ENCODE measurements at regions not wholly inside any gene's neighbourhood (a gene's known extent, or its start where the extent isn't known, plus 50 kb on each side); places are given as distances from the start of the nearest gene placed in this dataset.

- no peak for DNase-seq (ENCODE audit: extremely low spot score, insufficient read length, low read depth)
- no peak for FAIRE-seq
Observed at GRCh38 chr2:239540174-239540573, 139.4 kb upstream of the HDAC4 start.

GRCh38 chr2:239539776-239540100, 138.9 kb upstream of the HDAC4 start:
- no peak for FAIRE-seq

GRCh38 chr2:239539083-239539775, 138.4 kb upstream of the HDAC4 start:
- DNase-seq (ENCODE audit: extremely low spot score, insufficient read length, low read depth) = no peak
- no peak for FAIRE-seq

More at GRCh38 chr2:239539776-239540100, 138.9 kb upstream of the HDAC4 start:
- no peak for DNase-seq (ENCODE audit: extremely low spot score, insufficient read length, low read depth)

GRCh38 chr2:239538357-239539052, 137.7 kb upstream of the HDAC4 start:
- no peak for FAIRE-seq
- no peak for DNase-seq (ENCODE audit: extremely low spot score, insufficient read length, low read depth)

GRCh38 chr2:239537633-239538356, 137.0 kb upstream of the HDAC4 start:
- FAIRE-seq (no peak), DNase-seq (ENCODE audit: extremely low spot score, insufficient read length, low read depth) (no peak)

- FAIRE-seq (no peak), DNase-seq (ENCODE audit: extremely low spot score, insufficient read length, low read depth) (no peak)
Observed at GRCh38 chr2:239536186-239536585, 135.4 kb upstream of the HDAC4 start.

- FAIRE-seq = no peak
- no peak for DNase-seq (ENCODE audit: extremely low spot score, insufficient read length, low read depth)
Observed at GRCh38 chr2:239535413-239536144, 134.8 kb upstream of the HDAC4 start.

- DNase-seq (ENCODE audit: extremely low spot score, insufficient read length, low read depth) = no peak
- no peak for FAIRE-seq
Observed at GRCh38 chr2:239534581-239535412, 134.0 kb upstream of the HDAC4 start.

- DNase-seq (ENCODE audit: extremely low spot score, insufficient read length, low read depth) = no peak
- no peak for FAIRE-seq
Observed at GRCh38 chr2:239533569-239534316, 132.9 kb upstream of the HDAC4 start.

GRCh38 chr2:239532859-239533258, 132.0 kb upstream of the HDAC4 start:
- DNase-seq (ENCODE audit: extremely low spot score, insufficient read length, low read depth) = no peak
- FAIRE-seq = no peak

- no peak for DNase-seq (ENCODE audit: extremely low spot score, insufficient read length, low read depth)
- FAIRE-seq = no peak
Observed at GRCh38 chr2:239532250-239532649, 131.4 kb upstream of the HDAC4 start.

- FAIRE-seq = no peak
- no peak for DNase-seq (ENCODE audit: extremely low spot score, insufficient read length, low read depth)
Observed at GRCh38 chr2:239531456-239532241, 130.8 kb upstream of the HDAC4 start.

- FAIRE-seq = no peak
- no peak for DNase-seq (ENCODE audit: extremely low spot score, insufficient read length, low read depth)
Observed at GRCh38 chr2:239530749-239531316, 130.0 kb upstream of the HDAC4 start.

GRCh38 chr2:239529313-239530015, 128.6 kb upstream of the HDAC4 start:
- FAIRE-seq (no peak), DNase-seq (ENCODE audit: extremely low spot score, insufficient read length, low read depth) (no peak)

GRCh38 chr2:239528883-239529282, 128.1 kb upstream of the HDAC4 start:
- DNase-seq (ENCODE audit: extremely low spot score, insufficient read length, low read depth) (no peak), FAIRE-seq (no peak)

- no peak for FAIRE-seq
Observed at GRCh38 chr2:239528146-239528545, 127.3 kb upstream of the HDAC4 start.

GRCh38 chr2:239526666-239527415, 126.0 kb upstream of the HDAC4 start:
- FAIRE-seq (no peak), DNase-seq (ENCODE audit: extremely low spot score, insufficient read length, low read depth) (no peak)

More at GRCh38 chr2:239528146-239528545, 127.3 kb upstream of the HDAC4 start:
- no peak for DNase-seq (ENCODE audit: extremely low spot score, insufficient read length, low read depth)
